ENCODE measurements at regions not wholly inside any gene's neighbourhood (a gene's known extent, or its start where the extent isn't known, plus 50 kb on each side); places are given as distances from the start of the nearest gene placed in this dataset.

GRCh38 chrX:98371994-98372393, 1488.3 kb downstream of the RPA4 start:
- Mint-ChIP-seq H3K27me3 (no peaks in the 10 kb centered on the region), H3K4me3 (no peak overlapping the region), H3K9me3 (no peaks in the 10 kb centered on the region), H3K36me3 (no peaks in the 10 kb centered on the region), H3K4me1 (no peaks in the 10 kb centered on the region), H3K27ac (no peak overlapping the region)

- Mint-ChIP-seq H3K4me3 (no peak overlapping the region), H3K27me3 (no peaks in the 10 kb centered on the region), H3K4me1 (no peaks in the 10 kb centered on the region), H3K36me3 (no peaks in the 10 kb centered on the region), H3K9me3 (peaks cover 0 to 5% (median 3%) of the 10 kb centered on the region in 3 donors), H3K27ac (no peak overlapping the region)
Measured at GRCh38 chrX:98379134-98379533, 1495.4 kb downstream of the RPA4 start.

- Mint-ChIP-seq H3K4me1 (no peaks in the 10 kb centered on the region), H3K36me3 (no peaks in the 10 kb centered on the region), H3K27me3 (no peaks in the 10 kb centered on the region), H3K27ac (no peak overlapping the region), H3K4me3 (no peak overlapping the region), H3K9me3 (peaks cover 0 to 5% (median 3%) of the 10 kb centered on the region in 3 donors)
Measured at GRCh38 chrX:98380106-98380505, 1496.4 kb downstream of the RPA4 start.

GRCh38 chrX:98380556-98380955, 1496.8 kb downstream of the RPA4 start:
- Mint-ChIP-seq H3K36me3 (no peaks in the 10 kb centered on the region), H3K9me3 (peaks cover 0 to 5% (median 3%) of the 10 kb centered on the region in 3 donors), H3K27ac (no peak overlapping the region), H3K4me3 (no peak overlapping the region), H3K4me1 (no peaks in the 10 kb centered on the region), H3K27me3 (no peaks in the 10 kb centered on the region)

- Mint-ChIP-seq H3K27me3 (no peaks in the 10 kb centered on the region), H3K36me3 (no peaks in the 10 kb centered on the region), H3K27ac (peak overlapping the region in 1 of 3 donors; percentile 54), H3K4me1 (no peaks in the 10 kb centered on the region), H3K4me3 (no peak overlapping the region), H3K9me3 (peaks cover 6 to 7% (median 7%) of the 10 kb centered on the region in 3 donors)
Measured at GRCh38 chrX:98398542-98398941, 1514.8 kb downstream of the RPA4 start.

- H3K4me3 Mint-ChIP-seq, result no peak overlapping the region
- H3K9me3 Mint-ChIP-seq, result peaks cover 0 to 5% (median 3%) of the 10 kb centered on the region in 3 donors
- H3K27ac Mint-ChIP-seq, result no peak overlapping the region
- no peaks in the 10 kb centered on the region for H3K4me1 Mint-ChIP-seq
- no peaks in the 10 kb centered on the region for H3K27me3 Mint-ChIP-seq
- no peaks in the 10 kb centered on the region for H3K36me3 Mint-ChIP-seq
Measured at GRCh38 chrX:98405376-98405775, 1521.7 kb downstream of the RPA4 start.

- no peaks in the 10 kb centered on the region for H3K27me3 Mint-ChIP-seq
- H3K4me3 Mint-ChIP-seq, result no peak overlapping the region
- no peaks in the 10 kb centered on the region for H3K36me3 Mint-ChIP-seq
- no peak overlapping the region for H3K27ac Mint-ChIP-seq
- no peaks in the 10 kb centered on the region for H3K4me1 Mint-ChIP-seq
- peaks cover 0 to 3% (median 2%) of the 10 kb centered on the region in 3 donors for H3K9me3 Mint-ChIP-seq
Measured at GRCh38 chrX:98407584-98407983, 1523.9 kb downstream of the RPA4 start.

GRCh38 chrX:98409867-98410266, 1526.2 kb downstream of the RPA4 start:
- Mint-ChIP-seq H3K9me3 (peaks cover 0 to 3% (median 0%) of the 10 kb centered on the region in 3 donors), H3K36me3 (no peaks in the 10 kb centered on the region), H3K27me3 (no peaks in the 10 kb centered on the region), H3K27ac (no peak overlapping the region), H3K4me3 (no peak overlapping the region), H3K4me1 (no peaks in the 10 kb centered on the region)

GRCh38 chrX:98412058-98412457, 1528.3 kb downstream of the RPA4 start:
- no peak overlapping the region for H3K4me3 Mint-ChIP-seq
- H3K9me3 Mint-ChIP-seq, result peaks cover 0 to 5% (median 0%) of the 10 kb centered on the region in 3 donors
- no peak overlapping the region for H3K27ac Mint-ChIP-seq
- no peaks in the 10 kb centered on the region for H3K27me3 Mint-ChIP-seq
- H3K36me3 Mint-ChIP-seq, result no peaks in the 10 kb centered on the region
- H3K4me1 Mint-ChIP-seq, result no peaks in the 10 kb centered on the region

GRCh38 chrX:98422536-98422935, 1538.8 kb downstream of the RPA4 start:
- Mint-ChIP-seq H3K36me3 (no peaks in the 10 kb centered on the region), H3K27me3 (no peaks in the 10 kb centered on the region), H3K27ac (no peak overlapping the region), H3K4me3 (no peak overlapping the region), H3K4me1 (no peaks in the 10 kb centered on the region), H3K9me3 (peaks cover 0 to 3% (median 0%) of the 10 kb centered on the region in 3 donors)

- no peaks in the 10 kb centered on the region for H3K27me3 Mint-ChIP-seq
- peaks cover 2% of the 10 kb centered on the region for H3K36me3 Mint-ChIP-seq
- no peak overlapping the region for H3K27ac Mint-ChIP-seq
- no peak overlapping the region for H3K4me3 Mint-ChIP-seq
- no peaks in the 10 kb centered on the region for H3K9me3 Mint-ChIP-seq
- H3K4me1 Mint-ChIP-seq, result no peaks in the 10 kb centered on the region
Measured at GRCh38 chrX:98432413-98432812, 1548.7 kb downstream of the RPA4 start.

GRCh38 chrX:98448524-98448923, 1564.8 kb downstream of the RPA4 start:
- Mint-ChIP-seq H3K9me3 (peaks cover 0 to 4% (median 0%) of the 10 kb centered on the region in 3 donors), H3K4me1 (no peaks in the 10 kb centered on the region), H3K27me3 (no peaks in the 10 kb centered on the region), H3K27ac (no peak overlapping the region), H3K36me3 (no peaks in the 10 kb centered on the region), H3K4me3 (no peak overlapping the region)

GRCh38 chrX:98452456-98452855, 1568.7 kb downstream of the RPA4 start:
- Mint-ChIP-seq H3K27me3 (no peaks in the 10 kb centered on the region), H3K27ac (no peak overlapping the region), H3K36me3 (no peaks in the 10 kb centered on the region), H3K9me3 (peaks cover 0 to 2% (median 0%) of the 10 kb centered on the region in 3 donors), H3K4me3 (no peak overlapping the region), H3K4me1 (no peaks in the 10 kb centered on the region)

GRCh38 chrX:98459669-98460068, 1576.0 kb downstream of the RPA4 start:
- H3K9me3 Mint-ChIP-seq, result peaks cover 0 to 3% (median 0%) of the 10 kb centered on the region in 3 donors
- no peaks in the 10 kb centered on the region for H3K27me3 Mint-ChIP-seq
- no peaks in the 10 kb centered on the region for H3K4me1 Mint-ChIP-seq
- no peak overlapping the region for H3K4me3 Mint-ChIP-seq
- H3K36me3 Mint-ChIP-seq, result no peaks in the 10 kb centered on the region
- no peak overlapping the region for H3K27ac Mint-ChIP-seq

GRCh38 chrX:98480606-98481005, 1596.9 kb downstream of the RPA4 start:
- Mint-ChIP-seq H3K27me3 (no peaks in the 10 kb centered on the region), H3K4me1 (no peaks in the 10 kb centered on the region), H3K27ac (no peak overlapping the region), H3K4me3 (no peak overlapping the region), H3K36me3 (no peaks in the 10 kb centered on the region), H3K9me3 (no peaks in the 10 kb centered on the region)

- no peaks in the 10 kb centered on the region for H3K9me3 Mint-ChIP-seq
- H3K36me3 Mint-ChIP-seq, result no peaks in the 10 kb centered on the region
- no peak overlapping the region for H3K27ac Mint-ChIP-seq
- no peaks in the 10 kb centered on the region for H3K4me1 Mint-ChIP-seq
- H3K4me3 Mint-ChIP-seq, result no peak overlapping the region
- H3K27me3 Mint-ChIP-seq, result no peaks in the 10 kb centered on the region
Measured at GRCh38 chrX:98481636-98482035, 1597.9 kb downstream of the RPA4 start.

GRCh38 chrX:98490670-98491069, 1607.0 kb downstream of the RPA4 start:
- H3K27me3 Mint-ChIP-seq, result no peaks in the 10 kb centered on the region
- H3K4me3 Mint-ChIP-seq, result no peak overlapping the region
- no peaks in the 10 kb centered on the region for H3K9me3 Mint-ChIP-seq
- H3K36me3 Mint-ChIP-seq, result no peaks in the 10 kb centered on the region
- no peak overlapping the region for H3K27ac Mint-ChIP-seq
- no peaks in the 10 kb centered on the region for H3K4me1 Mint-ChIP-seq
